ENCODE measurements at regions not wholly inside any gene's neighbourhood (a gene's known extent, or its start where the extent isn't known, plus 50 kb on each side); places are given as distances from the start of the nearest gene placed in this dataset.
"Not testable (repeated sequence)": the region's sequence is repeated elsewhere in the genome, so short reads cannot be mapped to it uniquely, and the experiment has no call there.

GRCh38 chrX:65903750-65904149 lies 136.1 kb downstream of the VSIG4 start:
- Histone ChIP-seq H3K4me1 (no peaks in the 10 kb centered on the region), H3K27me3 (no peaks in the 10 kb centered on the region), H3K27ac (no peak overlapping the region), H3K4me3 (no peak overlapping the region), H3K9me3 (replicated peaks) (no peaks in the 10 kb centered on the region), H3K36me3 (no peaks in the 10 kb centered on the region)
- no peak for DNase-seq

DNA sequence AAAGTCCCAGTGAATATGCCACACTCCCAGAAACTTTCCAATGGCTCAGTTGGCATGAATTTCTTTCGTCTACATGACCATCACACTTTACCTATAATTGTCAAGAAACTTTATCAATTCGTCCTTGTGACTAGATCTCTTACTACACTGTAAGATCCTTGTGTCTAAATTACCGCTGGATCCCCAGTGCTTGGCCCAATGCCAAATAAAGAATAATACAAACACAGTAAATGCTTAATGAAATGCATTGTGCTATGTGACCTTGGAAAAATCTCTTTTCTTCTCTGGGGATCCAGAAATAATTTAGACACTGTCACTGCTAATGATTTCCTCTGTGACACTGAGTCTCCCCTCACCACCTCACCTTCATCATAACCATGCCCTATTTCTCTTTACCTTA lies 137.9 kb downstream of the VSIG4 start:
- H3K9me3 ChIP-seq (replicated peaks) = no peaks in the 10 kb centered on the region
- no peaks in the 10 kb centered on the region for H3K36me3 ChIP-seq
- H3K4me3 ChIP-seq = no peak overlapping the region
- no peak overlapping the region for H3K27ac ChIP-seq
- no peaks in the 10 kb centered on the region for H3K4me1 ChIP-seq
- DNase-seq = no peak
- no peaks in the 10 kb centered on the region for H3K27me3 ChIP-seq

- no peak overlapping the region for H3K4me3 ChIP-seq
- H3K4me1 ChIP-seq = no peaks in the 10 kb centered on the region
- H3K27ac ChIP-seq = no peak overlapping the region
- no peak for DNase-seq
- no peaks in the 10 kb centered on the region for H3K9me3 ChIP-seq (replicated peaks)
- no peaks in the 10 kb centered on the region for H3K27me3 ChIP-seq
- no peaks in the 10 kb centered on the region for H3K36me3 ChIP-seq
These were observed 138.7 kb downstream of the VSIG4 start for GRCh38 chrX:65900850-65901844.

GRCh38 chrX:65894133-65894532 lies 145.7 kb downstream of the VSIG4 start:
- Histone ChIP-seq H3K36me3 (no peaks in the 10 kb centered on the region), H3K9me3 (replicated peaks) (no peaks in the 10 kb centered on the region), H3K4me3 (no peak overlapping the region), H3K27me3 (no peaks in the 10 kb centered on the region), H3K27ac (no peak overlapping the region), H3K4me1 (no peaks in the 10 kb centered on the region)
- no peak for DNase-seq

DNA sequence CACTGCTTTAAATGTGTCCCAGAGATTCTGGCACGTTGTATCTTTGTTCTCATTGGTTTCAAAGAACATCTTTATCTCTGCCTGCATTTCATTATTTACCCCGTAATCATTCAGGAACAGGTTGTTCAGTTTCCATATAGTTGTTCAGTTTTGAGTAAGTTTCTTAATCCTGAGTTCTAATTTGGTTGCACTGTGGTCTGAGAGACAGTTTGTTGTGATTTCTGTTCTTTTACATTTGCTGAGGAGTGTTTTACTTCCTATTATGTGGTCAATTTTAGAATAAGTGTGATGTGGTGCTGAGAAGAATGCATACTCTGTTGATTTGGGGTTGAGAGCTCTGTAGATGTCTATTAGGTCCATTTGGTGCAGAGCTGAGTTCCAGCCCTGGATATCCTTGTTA lies 148.1 kb downstream of the VSIG4 start:
- not testable (repeated sequence) for H3K4me3 ChIP-seq; H3K4me1 ChIP-seq; H3K27ac ChIP-seq; H3K9me3 ChIP-seq (replicated peaks); DNase-seq; H3K27me3 ChIP-seq; H3K36me3 ChIP-seq

- H3K4me1 ChIP-seq; H3K9me3 ChIP-seq (replicated peaks): not testable (repeated sequence)
These were observed 151.7 kb downstream of the VSIG4 start for GRCh38 chrX:65888150-65888549.

GRCh38 chrX:65883556-65883955 lies 156.3 kb downstream of the VSIG4 start:
- DNase-seq = no peak
- Histone ChIP-seq H3K27me3 (no peaks in the 10 kb centered on the region), H3K4me1 (no peaks in the 10 kb centered on the region), H3K27ac (no peak overlapping the region), H3K36me3 (no peaks in the 10 kb centered on the region), H3K9me3 (replicated peaks) (no peaks in the 10 kb centered on the region), H3K4me3 (no peak overlapping the region)

More at GRCh38 chrX:65888150-65888549, 151.7 kb downstream of the VSIG4 start:
- not testable (repeated sequence) for H3K4me3 ChIP-seq, H3K27ac ChIP-seq, DNase-seq, H3K27me3 ChIP-seq, H3K36me3 ChIP-seq

- H3K36me3 ChIP-seq = no peaks in the 10 kb centered on the region
- H3K9me3 ChIP-seq (replicated peaks) = no peaks in the 10 kb centered on the region
- H3K27me3 ChIP-seq = no peaks in the 10 kb centered on the region
- H3K4me3 ChIP-seq = no peak overlapping the region
- no peak for DNase-seq
- H3K27ac ChIP-seq = no peak overlapping the region
- no peaks in the 10 kb centered on the region for H3K4me1 ChIP-seq
These were observed 159.7 kb downstream of the VSIG4 start for GRCh38 chrX:65879977-65880799.

- no peaks in the 10 kb centered on the region for H3K27me3 ChIP-seq
- H3K4me3 ChIP-seq = no peak overlapping the region
- no peaks in the 10 kb centered on the region for H3K9me3 ChIP-seq (replicated peaks)
- DNase-seq = no peak
- H3K4me1 ChIP-seq = no peaks in the 10 kb centered on the region
- no peaks in the 10 kb centered on the region for H3K36me3 ChIP-seq
- no peak overlapping the region for H3K27ac ChIP-seq
These were observed 161.4 kb downstream of the VSIG4 start for GRCh38 chrX:65878456-65878855.

DNA sequence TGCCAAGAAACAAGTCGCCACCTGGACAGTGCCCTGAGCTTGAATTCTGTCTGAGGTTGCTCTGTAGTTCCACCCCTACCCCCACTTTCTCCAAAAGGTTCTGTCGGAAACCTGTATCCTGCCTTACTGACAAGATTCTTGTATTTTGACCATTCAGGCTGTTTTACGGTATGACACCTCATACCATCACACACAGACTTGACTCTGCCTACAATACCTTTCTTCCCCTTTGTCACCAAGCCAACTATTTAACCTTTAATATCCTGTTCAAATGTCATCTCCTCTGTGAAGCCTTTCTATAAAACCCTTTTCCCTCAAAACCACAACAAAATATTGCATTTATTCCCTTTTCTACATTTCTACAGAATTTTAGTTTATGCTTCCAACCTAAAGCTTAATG lies 161.9 kb downstream of the VSIG4 start:
- DNase-seq = no peak
- Histone ChIP-seq H3K4me3 (no peak overlapping the region), H3K9me3 (replicated peaks) (no peaks in the 10 kb centered on the region), H3K27me3 (no peaks in the 10 kb centered on the region), H3K36me3 (no peaks in the 10 kb centered on the region), H3K4me1 (no peaks in the 10 kb centered on the region), H3K27ac (no peak overlapping the region)

DNA sequence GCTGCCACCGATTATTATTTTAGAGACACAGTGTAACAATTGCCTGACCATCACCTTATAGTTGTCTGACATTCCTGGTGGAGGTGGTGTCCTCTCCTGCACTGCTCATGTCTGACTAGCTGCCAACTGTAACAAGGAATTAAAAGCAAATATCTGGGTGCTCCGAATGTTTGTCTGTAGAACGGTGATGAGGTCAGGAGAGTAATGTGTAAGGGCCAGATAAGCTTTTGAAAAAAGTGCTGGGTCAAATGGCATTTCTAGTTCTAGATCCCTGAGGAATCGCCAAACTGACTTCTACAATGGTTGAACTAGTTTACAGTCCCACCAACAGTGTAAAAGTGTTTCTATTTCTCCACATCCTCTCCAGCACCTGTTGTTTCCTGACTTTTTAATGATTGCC lies 164.3 kb downstream of the VSIG4 start:
- not testable (repeated sequence) for H3K9me3 ChIP-seq (replicated peaks); H3K4me3 ChIP-seq; H3K36me3 ChIP-seq; H3K27me3 ChIP-seq; DNase-seq; H3K4me1 ChIP-seq; H3K27ac ChIP-seq

DNA sequence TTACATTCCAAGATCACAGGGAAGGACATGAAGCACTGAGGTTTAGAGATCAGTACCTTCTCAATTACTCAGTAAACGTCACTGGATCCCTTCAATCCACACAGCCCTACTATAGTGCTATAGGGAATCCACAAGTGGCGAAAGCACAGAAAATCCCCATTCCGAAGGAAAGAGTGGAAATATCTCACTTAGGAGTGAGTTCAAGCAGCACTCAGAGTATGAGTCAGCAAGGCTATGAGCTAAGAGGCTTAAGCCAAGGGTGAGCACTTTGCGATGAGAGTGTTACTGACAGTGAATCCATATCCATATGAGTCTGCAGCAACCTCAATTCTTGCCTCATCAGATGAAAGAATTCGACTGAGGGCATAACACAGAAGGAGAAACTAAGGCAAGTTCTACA lies 165.1 kb downstream of the VSIG4 start:
- Histone ChIP-seq H3K4me1 (no peaks in the 10 kb centered on the region), H3K27ac (no peak overlapping the region), H3K9me3 (replicated peaks) (no peaks in the 10 kb centered on the region), H3K36me3 (no peaks in the 10 kb centered on the region), H3K4me3 (no peak overlapping the region), H3K27me3 (no peaks in the 10 kb centered on the region)
- no peak for DNase-seq

GRCh38 chrX:65874110-65874509 lies 165.8 kb downstream of the VSIG4 start:
- H3K36me3 ChIP-seq = no peaks in the 10 kb centered on the region
- no peaks in the 10 kb centered on the region for H3K9me3 ChIP-seq (replicated peaks)
- no peaks in the 10 kb centered on the region for H3K27me3 ChIP-seq
- no peak for DNase-seq
- no peak overlapping the region for H3K27ac ChIP-seq
- no peaks in the 10 kb centered on the region for H3K4me1 ChIP-seq
- H3K4me3 ChIP-seq = no peak overlapping the region

DNA sequence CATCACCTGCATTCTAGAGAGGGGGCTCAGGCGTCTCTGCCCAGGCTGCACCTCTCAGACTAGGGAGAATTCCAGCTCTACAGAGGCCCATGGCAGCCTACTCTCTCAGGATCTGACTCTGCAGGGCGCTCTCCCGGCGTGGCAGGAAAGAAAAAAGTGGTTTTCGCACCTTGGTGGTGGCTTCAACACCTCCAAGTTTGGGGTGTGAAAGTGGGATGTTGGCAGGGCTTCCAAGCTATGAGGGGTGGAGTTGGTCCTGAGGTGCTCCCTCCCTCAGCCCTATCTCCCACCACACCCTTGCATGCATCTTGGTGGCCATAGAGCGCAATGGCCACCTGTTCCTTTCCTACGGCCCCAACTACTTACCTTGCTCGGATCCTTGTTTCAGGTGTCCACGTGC lies 166.5 kb downstream of the VSIG4 start:
- Histone ChIP-seq H3K27ac (no peak overlapping the region), H3K9me3 (replicated peaks) (no peaks in the 10 kb centered on the region), H3K4me3 (no peak overlapping the region), H3K4me1 (no peaks in the 10 kb centered on the region), H3K36me3 (no peaks in the 10 kb centered on the region), H3K27me3 (no peaks in the 10 kb centered on the region)
- DNase-seq = no peak

DNA sequence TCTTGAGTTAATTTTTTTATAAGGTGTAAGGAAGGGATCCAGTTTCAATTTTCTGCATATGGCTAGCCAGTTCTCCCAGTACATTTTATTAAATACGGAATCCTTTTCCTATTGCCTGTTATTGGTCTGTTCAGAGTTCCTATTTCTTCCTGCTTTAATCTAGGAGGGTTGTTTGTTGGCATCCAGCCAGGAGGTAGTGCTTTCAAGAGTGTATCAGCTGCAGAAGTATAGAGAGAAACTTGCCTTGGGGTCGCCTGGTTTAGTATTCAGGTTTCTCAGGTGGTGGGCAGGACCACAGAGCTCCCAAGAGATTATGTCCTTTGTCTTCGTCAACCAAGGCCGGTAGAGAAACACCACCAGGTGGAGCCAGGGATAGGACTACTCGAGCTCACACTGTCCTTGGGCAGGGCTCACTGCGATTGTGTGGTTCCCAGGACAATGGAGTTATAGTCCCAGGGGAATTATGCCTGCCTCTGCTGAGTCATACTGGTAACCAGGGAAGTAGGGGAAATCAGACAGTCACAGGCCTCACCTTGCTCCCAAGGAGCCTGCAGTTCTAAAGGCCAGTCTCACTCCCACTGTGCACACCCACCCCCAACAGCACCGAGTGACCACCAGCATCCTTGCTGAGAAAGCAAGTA lies 168.1 kb downstream of the VSIG4 start:
- no peaks in the 10 kb centered on the region for H3K27me3 ChIP-seq
- H3K4me3 ChIP-seq = no peak overlapping the region
- no peaks in the 10 kb centered on the region for H3K36me3 ChIP-seq
- DNase-seq = peak; percentile 41 to 59
- H3K4me1 ChIP-seq = no peaks in the 10 kb centered on the region
- H3K27ac ChIP-seq = no peak overlapping the region
- H3K9me3 ChIP-seq (replicated peaks) = no peaks in the 10 kb centered on the region

All from SJCRH30 (cell line).